ENCODE measurements at regions not wholly inside any gene's neighbourhood (a gene's known extent, or its start where the extent isn't known, plus 50 kb on each side); places are given as distances from the start of the nearest gene placed in this dataset.

GRCh38 chr6:77403424-77403823, 59.9 kb downstream of the HTR1B start:
- TF ChIP-seq CTCF (IDR thresholded peaks at IDR 0.05; ENCODE audit: low read depth, low read length) (no peak), EZH2phosphoT487 (IDR thresholded peaks at IDR 0.05; ENCODE audit: low read depth) (no peak)
- H4K20me1 ChIP-seq (ENCODE audit: insufficient read depth, low read length), result no peaks in the 10 kb centered on the region
- no peak overlapping the region for H3K4me3 ChIP-seq (ENCODE audit: low read length)
- H2AFZ ChIP-seq (ENCODE audit: low read depth, low read length), result no peak overlapping the region
- no peaks in the 10 kb centered on the region for H3K4me1 ChIP-seq (ENCODE audit: low read length)
- H3K79me2 ChIP-seq (ENCODE audit: low read length), result no peaks in the 10 kb centered on the region
- no peak overlapping the region for H3K27ac ChIP-seq (ENCODE audit: low read length)
- no peaks in the 10 kb centered on the region for H3K36me3 ChIP-seq (replicated peaks; ENCODE audit: low read depth, low read length)
- no peaks in the 10 kb centered on the region for H3K9me3 ChIP-seq (ENCODE audit: insufficient read depth, low read length)
- H3K9ac ChIP-seq (ENCODE audit: low read length), result no peak overlapping the region
- H3K27me3 ChIP-seq (ENCODE audit: low read depth, low read length), result no peaks in the 10 kb centered on the region
- H3K4me2 ChIP-seq (ENCODE audit: low read length), result no peak overlapping the region

GRCh38 chr6:77401231-77401630, 62.1 kb downstream of the HTR1B start:
- no peaks in the 10 kb centered on the region for H3K4me1 ChIP-seq (ENCODE audit: low read length)
- no peaks in the 10 kb centered on the region for H3K27me3 ChIP-seq (ENCODE audit: low read depth, low read length)
- H3K27ac ChIP-seq (ENCODE audit: low read length), result no peak overlapping the region
- no peak overlapping the region for H3K4me2 ChIP-seq (ENCODE audit: low read length)
- H3K36me3 ChIP-seq (replicated peaks; ENCODE audit: low read depth, low read length), result no peaks in the 10 kb centered on the region
- H3K79me2 ChIP-seq (ENCODE audit: low read length), result no peaks in the 10 kb centered on the region
- no peak overlapping the region for H2AFZ ChIP-seq (ENCODE audit: low read depth, low read length)
- H3K4me3 ChIP-seq (ENCODE audit: low read length), result no peak overlapping the region
- TF ChIP-seq EZH2phosphoT487 (IDR thresholded peaks at IDR 0.05; ENCODE audit: low read depth), result no peak
- no peak for TF ChIP-seq CTCF (IDR thresholded peaks at IDR 0.05; ENCODE audit: low read depth, low read length)
- no peak overlapping the region for H3K9ac ChIP-seq (ENCODE audit: low read length)
- H3K9me3 ChIP-seq (ENCODE audit: insufficient read depth, low read length), result no peaks in the 10 kb centered on the region
- H4K20me1 ChIP-seq (ENCODE audit: insufficient read depth, low read length), result no peaks in the 10 kb centered on the region

- H3K4me3 ChIP-seq (ENCODE audit: low read length), result no peak overlapping the region
- H3K36me3 ChIP-seq (replicated peaks; ENCODE audit: low read depth, low read length), result no peaks in the 10 kb centered on the region
- H2AFZ ChIP-seq (ENCODE audit: low read depth, low read length), result no peak overlapping the region
- no peaks in the 10 kb centered on the region for H3K4me1 ChIP-seq (ENCODE audit: low read length)
- no peak overlapping the region for H3K27ac ChIP-seq (ENCODE audit: low read length)
- TF ChIP-seq CTCF (IDR thresholded peaks at IDR 0.05; ENCODE audit: low read depth, low read length) (no peak), EZH2phosphoT487 (IDR thresholded peaks at IDR 0.05; ENCODE audit: low read depth) (no peak)
- no peak overlapping the region for H3K9ac ChIP-seq (ENCODE audit: low read length)
- H3K4me2 ChIP-seq (ENCODE audit: low read length), result no peak overlapping the region
- no peaks in the 10 kb centered on the region for H3K27me3 ChIP-seq (ENCODE audit: low read depth, low read length)
- H3K9me3 ChIP-seq (ENCODE audit: insufficient read depth, low read length), result no peaks in the 10 kb centered on the region
- H3K79me2 ChIP-seq (ENCODE audit: low read length), result no peaks in the 10 kb centered on the region
- no peaks in the 10 kb centered on the region for H4K20me1 ChIP-seq (ENCODE audit: insufficient read depth, low read length)
These were observed 65.7 kb downstream of the HTR1B start for GRCh38 chr6:77397561-77397960.

- H3K9me3 ChIP-seq (ENCODE audit: insufficient read depth, low read length), result no peaks in the 10 kb centered on the region
These were observed 73.9 kb downstream of the HTR1B start for GRCh38 chr6:77389402-77389801.

More at GRCh38 chr6:77389402-77389801, 73.9 kb downstream of the HTR1B start:
- no peak overlapping the region for H3K9ac ChIP-seq (ENCODE audit: low read length)
- H3K36me3 ChIP-seq (replicated peaks; ENCODE audit: low read depth, low read length), result no peaks in the 10 kb centered on the region
- H3K27ac ChIP-seq (ENCODE audit: low read length), result no peak overlapping the region
- H4K20me1 ChIP-seq (ENCODE audit: insufficient read depth, low read length), result no peaks in the 10 kb centered on the region
- H3K4me2 ChIP-seq (ENCODE audit: low read length), result no peak overlapping the region
- no peak overlapping the region for H3K4me3 ChIP-seq (ENCODE audit: low read length)
- H3K27me3 ChIP-seq (ENCODE audit: low read depth, low read length), result no peaks in the 10 kb centered on the region
- TF ChIP-seq CTCF (IDR thresholded peaks at IDR 0.05; ENCODE audit: low read depth, low read length), result no peak
- H3K79me2 ChIP-seq (ENCODE audit: low read length), result no peaks in the 10 kb centered on the region
- peaks cover 9% of the 10 kb centered on the region; the same call in 1 of the 2 replicates for H3K4me1 ChIP-seq (ENCODE audit: low read length)
- no peak overlapping the region for H2AFZ ChIP-seq (ENCODE audit: low read depth, low read length)

Data from OCI-LY3 (cell line).